Endothelial cell of umbilical vein (primary cell): ENCODE measurements at regions not wholly inside any gene's neighbourhood (a gene's known extent, or its start where the extent isn't known, plus 50 kb on each side); places are given as distances from the start of the nearest gene placed in this dataset.

Experiments used
- BruUV-seq: library from RNA; stranded (reverse); fragments of 400-500 nt; replicated peaks from 2 replicates; lab custom pipeline; 2021; lab: Mats Ljungman, UMichigan
- CTCF ChIA-PET: fragments of 300-600, 350-600 bp; sonication (Branson Sonifier 250); formaldehyde crosslinking; loops from one replicate; lab custom pipeline; 2021; ENCODE audit warnings: antibody characterized with exemption, inconsistent platforms; lab: Charles Lee
- POLR2A ChIA-PET: fragments of 300-600, 350-600 bp; sonication (Branson Sonifier 250); formaldehyde crosslinking; loops from one replicate; lab custom pipeline; 2021; ENCODE audit warnings: antibody characterized with exemption, inconsistent platforms; lab: Charles Lee
- DNase-seq: peaks from one replicate; pipeline ENCODE4 v3.0.0-alpha.2; 2011; ENCODE audit warnings: low read depth, low spot score
- FAIRE-seq: peaks from 2 replicates; lab custom pipeline; 2011; peaks lifted over from hg19 to GRCh38; lab: Jason Lieb, UNC
- H2AFZ ChIP-seq: 2 replicates; pipeline ENCODE4 v1.6.0; 2012; ENCODE audit warnings: low read depth, low read length, control low read depth, inconsistent platforms
- H3K27ac ChIP-seq: 2 replicates; pipeline ENCODE4 v1.5.1; 2011; ENCODE audit warnings: low read depth, mild to moderate bottlenecking, control low read depth, low read length, moderate library complexity; ENCODE audit not compliant: insufficient read depth
- H3K27me3 ChIP-seq, 2 experiments: 2 replicates each; pipeline versions ENCODE4 v1.6.0 to v1.6.1; 2011; ENCODE audit warnings: low read length in 2 of 2, mixed read lengths in 1 of 2; ENCODE audit not compliant: control insufficient read depth in 2 of 2, insufficient read depth in 2 of 2
- H3K36me3 ChIP-seq, 2 experiments: 2 replicates in 1 of 2; 3 replicates in 1 of 2; pipeline ENCODE4 v1.5.1; 2011; ENCODE audit warnings: low read length in 2 of 2, mild to moderate bottlenecking in 1 of 2, moderate library complexity in 1 of 2; ENCODE audit not compliant: control insufficient read depth in 2 of 2, insufficient read depth in 2 of 2; ENCODE audit errors: extremely low read depth in 1 of 2
- H3K4me1 ChIP-seq: 3 replicates; pipeline ENCODE4 v1.5.1; 2011; ENCODE audit warnings: mild to moderate bottlenecking, low read length; ENCODE audit not compliant: control insufficient read depth, insufficient read depth; ENCODE audit errors: extremely low read depth
- H3K4me2 ChIP-seq: 2 replicates; pipeline ENCODE4 v1.6.1; 2011; ENCODE audit warnings: low read length, control low read depth, mixed read lengths; ENCODE audit not compliant: insufficient read depth
- H3K4me3 ChIP-seq, 3 experiments: fragments of 200-600 bp in 1 of 3; sonication (generic), shearing (Covaris generic) in 1 of 3; replicated peaks in 1 of 3; 2 replicates each; pipeline ENCODE4 v1.5.1; 2011 to 2016; ENCODE audit warnings: control low read depth in 3 of 3, low read length in 3 of 3, mild to moderate bottlenecking in 2 of 3, inconsistent platforms in 1 of 3, low read depth in 1 of 3, moderate library complexity in 1 of 3; ENCODE audit not compliant: insufficient read depth in 1 of 3
- H3K79me2 ChIP-seq: 2 replicates; pipeline ENCODE4 v1.6.0; 2012; ENCODE audit warnings: low read length, inconsistent platforms; ENCODE audit not compliant: control insufficient read depth, insufficient read depth
- H3K9ac ChIP-seq: replicated peaks from 2 replicates; pipeline ENCODE3; 2011; ENCODE audit warnings: low read length, control low read depth; ENCODE audit not compliant: insufficient read depth; ENCODE audit errors: extremely low read depth
- H3K9me1 ChIP-seq: replicated peaks from 3 replicates; pipeline ENCODE4 v1.6.0; 2011; ENCODE audit warnings: mild to moderate bottlenecking, low read length; ENCODE audit not compliant: control insufficient read depth, insufficient read depth; ENCODE audit errors: extremely low read depth
- H3K9me3 ChIP-seq: replicated peaks from 2 replicates; pipeline ENCODE4 v1.5.1; 2012; ENCODE audit warnings: low read length, inconsistent platforms; ENCODE audit not compliant: control insufficient read depth, insufficient read depth
- H4K20me1 ChIP-seq: replicated peaks from 2 replicates; pipeline ENCODE3; 2011; ENCODE audit warnings: mild to moderate bottlenecking, low read length; ENCODE audit not compliant: control insufficient read depth, insufficient read depth; ENCODE audit errors: extremely low read depth
- EZH2 ChIP-seq: IDR thresholded peaks from 2 replicates; pipeline ENCODE4 v1.6.1; 2012; ENCODE audit warnings: borderline replicate concordance, low read depth, mild to moderate bottlenecking, moderate library complexity, low read length, inconsistent platforms; ENCODE audit not compliant: severe bottlenecking
- FOS ChIP-seq: IDR thresholded peaks from 2 replicates; pipeline ENCODE4 v1.6.1; 2011; ENCODE audit warnings: mild to moderate bottlenecking, low read length, moderate library complexity, borderline replicate concordance; ENCODE audit not compliant: insufficient read depth
- GATA2 ChIP-seq: IDR thresholded peaks from 2 replicates; pipeline ENCODE4 v1.7.0; 2011; ENCODE audit warnings: low read depth, mild to moderate bottlenecking, moderate library complexity, mixed read lengths, low read length; ENCODE audit not compliant: insufficient read length, insufficient read depth
- MYC ChIP-seq: IDR thresholded peaks from one replicate; pipeline ENCODE4 v1.6.1; 2011; ENCODE audit warnings: mild to moderate bottlenecking, low read depth, low read length
- POLR2A ChIP-seq: IDR thresholded peaks from 2 replicates; pipeline ENCODE4 v1.6.1; 2012; ENCODE audit warnings: low read depth, mild to moderate bottlenecking, control low read depth, low read length
- POLR2AphosphoS5 ChIP-seq: IDR thresholded peaks from 2 replicates; pipeline ENCODE4 v1.6.1; 2012; ENCODE audit warnings: low read depth, mild to moderate bottlenecking, control low read depth, low read length, moderate library complexity; ENCODE audit not compliant: insufficient read depth
- dilution Hi-C: fragments of 300-500 bp; cut with MboI; formaldehyde crosslinking; loops from one replicate; pipeline ENCODE4 v1.15.0; 2019; ENCODE audit warnings: low sequenced_read_pairs; ENCODE audit not compliant: extremely low pct_ligation_motif_present
- intact Hi-C: fragments of 100-400 bp; cut with micrococcal nuclease; formaldehyde crosslinking; loops from one replicate; pipeline ENCODE4 v1.10.0; 2022
- TF ChIP-seq, protein P1 (sequence below): IDR thresholded peaks from 2 replicates; pipeline ENCODE4 v1.6.1; 2011; ENCODE audit not compliant: insufficient read depth, insufficient read length
- TF ChIP-seq, protein P2 (sequence below), 2 donors: IDR thresholded peaks; 1 replicate in 1 of 2; 2 replicates in 1 of 2; pipeline ENCODE4 v1.5.1; 2011; ENCODE audit warnings: low read length in 2 of 2, mild to moderate bottlenecking in 2 of 2, moderate library complexity in 2 of 2, control low read depth in 1 of 2, inconsistent platforms in 1 of 2, low read depth in 1 of 2; ENCODE audit not compliant: insufficient read depth in 1 of 2; ENCODE audit errors: extremely low read depth in 1 of 2

GRCh38 chr5:72667708-72668107 is 148.8 kb upstream of the TNPO1 start:
- no peaks in the 10 kb centered on the region for H3K4me1 ChIP-seq
- no peak overlapping the region for H2AFZ ChIP-seq
- no peak overlapping the region for H3K9ac ChIP-seq
- peaks cover 2 to 3% of the 10 kb centered on the region in 2 experiments for H3K27me3 ChIP-seq
- DNase-seq, result no peak
- TF ChIP-seq POLR2AphosphoS5 (no peak), GATA2 (no peak), MYC (no peak), EZH2 (no peak), POLR2A (no peak), FOS (no peak)
- TF ChIP-seq, protein P1, sequence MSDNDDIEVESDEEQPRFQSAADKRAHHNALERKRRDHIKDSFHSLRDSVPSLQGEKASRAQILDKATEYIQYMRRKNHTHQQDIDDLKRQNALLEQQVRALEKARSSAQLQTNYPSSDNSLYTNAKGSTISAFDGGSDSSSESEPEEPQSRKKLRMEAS, result no peak
- TF ChIP-seq, protein P2, sequence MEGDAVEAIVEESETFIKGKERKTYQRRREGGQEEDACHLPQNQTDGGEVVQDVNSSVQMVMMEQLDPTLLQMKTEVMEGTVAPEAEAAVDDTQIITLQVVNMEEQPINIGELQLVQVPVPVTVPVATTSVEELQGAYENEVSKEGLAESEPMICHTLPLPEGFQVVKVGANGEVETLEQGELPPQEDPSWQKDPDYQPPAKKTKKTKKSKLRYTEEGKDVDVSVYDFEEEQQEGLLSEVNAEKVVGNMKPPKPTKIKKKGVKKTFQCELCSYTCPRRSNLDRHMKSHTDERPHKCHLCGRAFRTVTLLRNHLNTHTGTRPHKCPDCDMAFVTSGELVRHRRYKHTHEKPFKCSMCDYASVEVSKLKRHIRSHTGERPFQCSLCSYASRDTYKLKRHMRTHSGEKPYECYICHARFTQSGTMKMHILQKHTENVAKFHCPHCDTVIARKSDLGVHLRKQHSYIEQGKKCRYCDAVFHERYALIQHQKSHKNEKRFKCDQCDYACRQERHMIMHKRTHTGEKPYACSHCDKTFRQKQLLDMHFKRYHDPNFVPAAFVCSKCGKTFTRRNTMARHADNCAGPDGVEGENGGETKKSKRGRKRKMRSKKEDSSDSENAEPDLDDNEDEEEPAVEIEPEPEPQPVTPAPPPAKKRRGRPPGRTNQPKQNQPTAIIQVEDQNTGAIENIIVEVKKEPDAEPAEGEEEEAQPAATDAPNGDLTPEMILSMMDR (IDR thresholded peaks at IDR 0.05; ENCODE audit: extremely low read depth in 1 of 2, insufficient read depth in 1 of 2, low read depth in 1 of 2, low read length in 2 of 2), result no peak
- no peak overlapping the region for H3K27ac ChIP-seq
- H4K20me1 ChIP-seq, result no peaks in the 10 kb centered on the region
- BruUV-seq, result no TSS peak
- H3K9me1 ChIP-seq, result no peaks in the 10 kb centered on the region
- H3K36me3 ChIP-seq, result no peaks in the 10 kb centered on the region
- no peaks in the 10 kb centered on the region for H3K9me3 ChIP-seq
- no peak overlapping the region for H3K4me3 ChIP-seq
- H3K4me2 ChIP-seq, result no peak overlapping the region
- no peak for FAIRE-seq
- ChIA-PET POLR2A (no interaction called here), CTCF (interaction anchor here (1.6 kb wide), 1 partner anchor 36 kb away, joined by 3 read pairs; no protein-coding TSS in a partner anchor)
- no peaks in the 10 kb centered on the region for H3K79me2 ChIP-seq
- intact Hi-C loops, result no loop called here
- dilution Hi-C loops, result no loop called here
